ENCODE measurements at regions not wholly inside any gene's neighbourhood (a gene's known extent, or its start where the extent isn't known, plus 50 kb on each side); places are given as distances from the start of the nearest gene placed in this dataset.

DNA sequence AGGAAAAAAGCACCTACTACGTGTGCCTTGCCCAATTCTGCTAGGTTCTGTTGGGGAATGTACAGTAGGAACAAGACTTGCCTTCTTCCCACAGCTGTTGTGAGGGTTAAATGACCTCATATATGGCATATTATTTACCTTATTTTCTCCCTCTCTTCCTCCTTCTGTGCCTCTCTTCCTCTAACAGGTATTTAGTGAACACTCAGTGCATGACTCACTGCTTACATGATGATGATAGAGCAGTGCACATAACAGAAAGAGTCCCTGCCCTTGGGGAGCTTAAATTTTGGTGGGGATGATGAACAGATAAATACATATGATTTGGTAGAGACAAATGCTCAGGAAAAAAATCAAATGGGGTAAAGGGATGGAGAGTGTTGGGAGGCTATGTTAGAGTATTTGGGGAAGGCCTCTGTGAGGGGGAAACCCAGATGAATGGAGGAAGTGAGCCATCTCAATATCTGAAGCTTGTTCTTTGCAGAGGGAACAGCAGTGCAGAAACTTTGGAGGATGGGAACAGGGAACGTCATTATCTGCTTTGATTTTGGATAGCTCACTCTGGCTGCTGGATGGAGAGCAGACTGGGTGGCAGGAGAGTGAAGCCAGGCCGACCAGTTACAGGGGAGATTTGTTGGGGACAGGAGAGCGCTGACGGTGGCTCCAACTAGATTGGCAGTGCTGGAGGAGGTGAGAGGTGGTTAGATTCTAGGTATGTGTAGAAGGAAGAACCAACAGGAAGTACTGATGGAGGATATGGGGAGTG, 95.5 kb upstream of the TENM4 start:
- TF ChIP-seq CSDC2 (CRISPR knock-in tag; IDR thresholded peaks at IDR 0.05) (no peak), GLIS3 (CRISPR knock-in tag; IDR thresholded peaks at IDR 0.05) (no peak), ISL1 (CRISPR knock-in tag; IDR thresholded peaks at IDR 0.05) (no peak), ZC3H10 (CRISPR knock-in tag; IDR thresholded peaks at IDR 0.05) (no peak), ZFP30 (CRISPR knock-in tag; IDR thresholded peaks at IDR 0.05) (no peak), OSR1 (CRISPR knock-in tag; IDR thresholded peaks at IDR 0.05) (no peak)
- ATAC-seq, result no peak

DNA sequence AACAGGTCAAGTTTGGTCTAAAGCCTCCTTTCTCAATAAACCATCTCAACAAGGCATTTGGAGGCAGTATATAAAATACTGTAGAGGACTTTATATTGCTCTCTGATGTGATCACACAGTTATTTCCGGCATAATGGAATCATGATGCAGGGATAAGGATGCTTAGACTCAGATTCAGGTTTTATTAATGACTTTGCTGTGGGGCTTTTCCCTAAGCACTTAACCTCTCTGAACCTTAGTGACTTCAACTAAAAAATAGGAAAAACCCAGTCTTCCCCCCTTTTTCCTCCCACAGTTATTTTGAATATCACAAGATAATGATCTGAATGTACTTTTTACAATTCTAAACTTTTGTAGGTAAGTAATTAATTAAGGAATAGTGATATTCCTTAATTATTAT, 94.8 kb upstream of the TENM4 start:
- no peak for ATAC-seq
- TF ChIP-seq, protein P1, sequence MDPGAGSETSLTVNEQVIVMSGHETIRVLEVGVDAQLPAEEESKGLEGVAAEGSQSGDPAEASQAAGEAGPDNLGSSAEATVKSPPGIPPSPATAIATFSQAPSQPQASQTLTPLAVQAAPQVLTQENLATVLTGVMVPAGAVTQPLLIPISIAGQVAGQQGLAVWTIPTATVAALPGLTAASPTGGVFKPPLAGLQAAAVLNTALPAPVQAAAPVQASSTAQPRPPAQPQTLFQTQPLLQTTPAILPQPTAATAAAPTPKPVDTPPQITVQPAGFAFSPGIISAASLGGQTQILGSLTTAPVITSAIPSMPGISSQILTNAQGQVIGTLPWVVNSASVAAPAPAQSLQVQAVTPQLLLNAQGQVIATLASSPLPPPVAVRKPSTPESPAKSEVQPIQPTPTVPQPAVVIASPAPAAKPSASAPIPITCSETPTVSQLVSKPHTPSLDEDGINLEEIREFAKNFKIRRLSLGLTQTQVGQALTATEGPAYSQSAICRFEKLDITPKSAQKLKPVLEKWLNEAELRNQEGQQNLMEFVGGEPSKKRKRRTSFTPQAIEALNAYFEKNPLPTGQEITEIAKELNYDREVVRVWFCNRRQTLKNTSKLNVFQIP (CRISPR knock-in tag; IDR thresholded peaks at IDR 0.05; ENCODE audit: borderline replicate concordance, low read depth), result no peak
- TF ChIP-seq, protein P2, sequence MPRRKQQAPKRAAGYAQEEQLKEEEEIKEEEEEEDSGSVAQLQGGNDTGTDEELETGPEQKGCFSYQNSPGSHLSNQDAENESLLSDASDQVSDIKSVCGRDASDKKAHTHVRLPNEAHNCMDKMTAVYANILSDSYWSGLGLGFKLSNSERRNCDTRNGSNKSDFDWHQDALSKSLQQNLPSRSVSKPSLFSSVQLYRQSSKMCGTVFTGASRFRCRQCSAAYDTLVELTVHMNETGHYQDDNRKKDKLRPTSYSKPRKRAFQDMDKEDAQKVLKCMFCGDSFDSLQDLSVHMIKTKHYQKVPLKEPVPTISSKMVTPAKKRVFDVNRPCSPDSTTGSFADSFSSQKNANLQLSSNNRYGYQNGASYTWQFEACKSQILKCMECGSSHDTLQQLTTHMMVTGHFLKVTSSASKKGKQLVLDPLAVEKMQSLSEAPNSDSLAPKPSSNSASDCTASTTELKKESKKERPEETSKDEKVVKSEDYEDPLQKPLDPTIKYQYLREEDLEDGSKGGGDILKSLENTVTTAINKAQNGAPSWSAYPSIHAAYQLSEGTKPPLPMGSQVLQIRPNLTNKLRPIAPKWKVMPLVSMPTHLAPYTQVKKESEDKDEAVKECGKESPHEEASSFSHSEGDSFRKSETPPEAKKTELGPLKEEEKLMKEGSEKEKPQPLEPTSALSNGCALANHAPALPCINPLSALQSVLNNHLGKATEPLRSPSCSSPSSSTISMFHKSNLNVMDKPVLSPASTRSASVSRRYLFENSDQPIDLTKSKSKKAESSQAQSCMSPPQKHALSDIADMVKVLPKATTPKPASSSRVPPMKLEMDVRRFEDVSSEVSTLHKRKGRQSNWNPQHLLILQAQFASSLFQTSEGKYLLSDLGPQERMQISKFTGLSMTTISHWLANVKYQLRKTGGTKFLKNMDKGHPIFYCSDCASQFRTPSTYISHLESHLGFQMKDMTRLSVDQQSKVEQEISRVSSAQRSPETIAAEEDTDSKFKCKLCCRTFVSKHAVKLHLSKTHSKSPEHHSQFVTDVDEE (CRISPR knock-in tag; IDR thresholded peaks at IDR 0.05), result no peak
- TF ChIP-seq, protein P3, sequence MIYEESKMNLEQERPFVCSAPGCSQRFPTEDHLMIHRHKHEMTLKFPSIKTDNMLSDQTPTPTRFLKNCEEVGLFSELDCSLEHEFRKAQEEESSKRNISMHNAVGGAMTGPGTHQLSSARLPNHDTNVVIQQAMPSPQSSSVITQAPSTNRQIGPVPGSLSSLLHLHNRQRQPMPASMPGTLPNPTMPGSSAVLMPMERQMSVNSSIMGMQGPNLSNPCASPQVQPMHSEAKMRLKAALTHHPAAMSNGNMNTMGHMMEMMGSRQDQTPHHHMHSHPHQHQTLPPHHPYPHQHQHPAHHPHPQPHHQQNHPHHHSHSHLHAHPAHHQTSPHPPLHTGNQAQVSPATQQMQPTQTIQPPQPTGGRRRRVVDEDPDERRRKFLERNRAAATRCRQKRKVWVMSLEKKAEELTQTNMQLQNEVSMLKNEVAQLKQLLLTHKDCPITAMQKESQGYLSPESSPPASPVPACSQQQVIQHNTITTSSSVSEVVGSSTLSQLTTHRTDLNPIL (CRISPR knock-in tag; IDR thresholded peaks at IDR 0.05; ENCODE audit: low read depth), result no peak
- TF ChIP-seq ZNF565 (CRISPR knock-in tag; conservative IDR thresholded peaks at IDR 0.05; ENCODE audit: low read depth), result no peak
- no peak for TF ChIP-seq CSDC2 (CRISPR knock-in tag; IDR thresholded peaks at IDR 0.05)

DNA sequence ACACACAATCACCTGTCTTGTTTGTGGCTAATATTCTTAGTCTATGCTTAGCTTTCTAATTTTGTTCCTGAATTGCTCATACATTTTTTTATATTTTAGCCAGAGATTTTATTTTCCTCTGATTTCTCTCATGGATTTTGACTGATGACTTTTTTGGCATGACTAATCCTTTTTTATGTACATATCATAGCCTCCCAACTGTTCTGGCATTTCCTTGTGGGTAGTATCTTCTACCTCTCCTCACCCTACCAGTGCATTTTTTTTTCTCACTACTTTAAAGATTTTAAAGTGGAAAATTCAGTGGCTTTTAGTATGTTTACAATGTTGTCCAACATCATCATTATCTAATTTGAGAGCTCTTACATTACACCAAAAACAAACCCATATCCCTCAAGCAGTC, 84.4 kb upstream of the TENM4 start:
- ATAC-seq, result no peak
- TF ChIP-seq SNAI2 (CRISPR knock-in tag; IDR thresholded peaks at IDR 0.05) (no peak), CSDC2 (CRISPR knock-in tag; IDR thresholded peaks at IDR 0.05) (no peak), ESRRG (CRISPR knock-in tag; IDR thresholded peaks at IDR 0.05) (no peak), TCF4 (CRISPR knock-in tag; IDR thresholded peaks at IDR 0.05; ENCODE audit: borderline replicate concordance) (no peak), TOX (CRISPR knock-in tag; IDR thresholded peaks at IDR 0.05; ENCODE audit: borderline replicate concordance) (no peak), ZFP30 (CRISPR knock-in tag; IDR thresholded peaks at IDR 0.05) (no peak), ZNF70 (CRISPR knock-in tag; IDR thresholded peaks at IDR 0.05) (no peak), ARNTL (CRISPR knock-in tag; IDR thresholded peaks at IDR 0.05; ENCODE audit: borderline replicate concordance, low read depth) (no peak), RARB (CRISPR knock-in tag; IDR thresholded peaks at IDR 0.05) (no peak), ZFP3 (CRISPR knock-in tag; IDR thresholded peaks at IDR 0.05) (no peak), ZC3H10 (CRISPR knock-in tag; IDR thresholded peaks at IDR 0.05) (no peak), ISL1 (CRISPR knock-in tag; IDR thresholded peaks at IDR 0.05) (no peak)
- TF ChIP-seq, protein P3 (CRISPR knock-in tag; IDR thresholded peaks at IDR 0.05; ENCODE audit: low read depth), result no peak
- TF ChIP-seq, protein P4, sequence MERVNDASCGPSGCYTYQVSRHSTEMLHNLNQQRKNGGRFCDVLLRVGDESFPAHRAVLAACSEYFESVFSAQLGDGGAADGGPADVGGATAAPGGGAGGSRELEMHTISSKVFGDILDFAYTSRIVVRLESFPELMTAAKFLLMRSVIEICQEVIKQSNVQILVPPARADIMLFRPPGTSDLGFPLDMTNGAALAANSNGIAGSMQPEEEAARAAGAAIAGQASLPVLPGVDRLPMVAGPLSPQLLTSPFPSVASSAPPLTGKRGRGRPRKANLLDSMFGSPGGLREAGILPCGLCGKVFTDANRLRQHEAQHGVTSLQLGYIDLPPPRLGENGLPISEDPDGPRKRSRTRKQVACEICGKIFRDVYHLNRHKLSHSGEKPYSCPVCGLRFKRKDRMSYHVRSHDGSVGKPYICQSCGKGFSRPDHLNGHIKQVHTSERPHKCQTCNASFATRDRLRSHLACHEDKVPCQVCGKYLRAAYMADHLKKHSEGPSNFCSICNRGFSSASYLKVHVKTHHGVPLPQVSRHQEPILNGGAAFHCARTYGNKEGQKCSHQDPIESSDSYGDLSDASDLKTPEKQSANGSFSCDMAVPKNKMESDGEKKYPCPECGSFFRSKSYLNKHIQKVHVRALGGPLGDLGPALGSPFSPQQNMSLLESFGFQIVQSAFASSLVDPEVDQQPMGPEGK (CRISPR knock-in tag; IDR thresholded peaks at IDR 0.05; ENCODE audit: borderline replicate concordance), result no peak
- TF ChIP-seq, protein P1 (CRISPR knock-in tag; IDR thresholded peaks at IDR 0.05; ENCODE audit: borderline replicate concordance, low read depth), result no peak

Measured in SK-N-SH treated with all-trans-retinoic acid at 6 μM for 48 hours (cell line).